Fibroblast of the aortic adventitia (primary cell): ENCODE measurements at regions not wholly inside any gene's neighbourhood (a gene's known extent, or its start where the extent isn't known, plus 50 kb on each side); places are given as distances from the start of the nearest gene placed in this dataset.

Source experiments
- DNase-seq: peaks from one replicate; pipeline ENCODE4 v3.0.0-alpha.2; 2010; ENCODE audit warnings: low read depth
- H3K4me3 ChIP-seq: 2 replicates; pipeline ENCODE4 v1.5.1; 2011; ENCODE audit warnings: low read depth, mild to moderate bottlenecking, control low read depth, low read length, moderate library complexity
- CTCF ChIP-seq: IDR thresholded peaks from 2 replicates; pipeline ENCODE4 v1.5.1; 2011; ENCODE audit warnings: mild to moderate bottlenecking, low read length, control low read depth, inconsistent platforms; ENCODE audit not compliant: insufficient read depth

- H3K4me3 ChIP-seq: no peak overlapping the region
- no peak for TF ChIP-seq CTCF
- no peak for DNase-seq
These were observed 136.8 kb upstream of the FMN2 start for GRCh38 chr1:239954836-239955235.

GRCh38 chr1:239955431-239955830 lies 136.3 kb upstream of the FMN2 start:
- no peak for DNase-seq
- H3K4me3 ChIP-seq: no peak overlapping the region
- no peak for TF ChIP-seq CTCF

GRCh38 chr1:239956263-239956662 lies 135.4 kb upstream of the FMN2 start:
- no peak overlapping the region for H3K4me3 ChIP-seq
- no peak for TF ChIP-seq CTCF
- DNase-seq: no peak

- TF ChIP-seq CTCF: no peak
- no peak for DNase-seq
- H3K4me3 ChIP-seq: no peak overlapping the region
These were observed 133.6 kb upstream of the FMN2 start for GRCh38 chr1:239958063-239958462.

GRCh38 chr1:239960366-239960765 lies 131.3 kb upstream of the FMN2 start:
- TF ChIP-seq CTCF: no peak
- DNase-seq: no peak
- H3K4me3 ChIP-seq: no peak overlapping the region

- TF ChIP-seq CTCF: no peak
- DNase-seq: no peak
- H3K4me3 ChIP-seq: no peak overlapping the region
These were observed 127.8 kb upstream of the FMN2 start for GRCh38 chr1:239963856-239964255.
